Right cardiac atrium (tissue), 5 donors: ENCODE measurements at regions not wholly inside any gene's neighbourhood (a gene's known extent, or its start where the extent isn't known, plus 50 kb on each side); places are given as distances from the start of the nearest gene placed in this dataset.

Experiments
- ATAC-seq, 2 donors: fragments of 200-7000 bp; cut with Tn5 transposase; one replicate each; pipeline versions ENCODE4 v1.8.0 to v1.9.1; 2020; ENCODE audit warnings: moderate library complexity in 2 of 2, mild to moderate bottlenecking in 1 of 2
- DNase-seq, 3 donors: peaks; one replicate each; pipeline ENCODE4 v3.0.0-alpha.2; 2020
- H3K27ac ChIP-seq: one replicate; pipeline ENCODE4 v1.5.1; 2013; ENCODE audit warnings: mild to moderate bottlenecking, low read length, control low read depth, moderate library complexity
- H3K27me3 ChIP-seq: one replicate; pipeline ENCODE4 v1.6.1; 2013; ENCODE audit not compliant: control insufficient read depth, insufficient read depth
- H3K4me1 ChIP-seq: one replicate; pipeline ENCODE4 v1.6.1; 2013; ENCODE audit warnings: low read length; ENCODE audit not compliant: control insufficient read depth, insufficient read depth
- H3K4me3 ChIP-seq: one replicate; pipeline ENCODE4 v1.5.1; 2013; ENCODE audit warnings: low read length, control low read depth
- H3K9me3 ChIP-seq: one replicate; pipeline ENCODE4 v1.6.1; 2013; ENCODE audit warnings: low read length; ENCODE audit not compliant: control insufficient read depth
- WGBS: extraction: QIAGEN DNeasy Blood & Tissue Kit; methylation state at CpG from one replicate; pipeline ENCODE4 v1.1.7; 2013; 5-methylcytosine and 5-hydroxymethylcytosine counted together
- intact Hi-C, 4 donors: fragments of 100-400 bp; cut with DNase I; formaldehyde crosslinking; loops; one replicate each; pipeline versions ENCODE4 v1.11.0 to v1.14.0; 2022 to 2023
- donor health status: healthy with polysubstance abuse.
- donor health status: DM: no; HTN: yes; CAD: no.
- donor health status: DM: no; HTN: no; CAD: no.
- donor health status: DM: no; HTN: yes; CAD: no; lungs with severe emphysema.
- donor health status: DM: yes; HTN: yes; CAD: no.

DNA sequence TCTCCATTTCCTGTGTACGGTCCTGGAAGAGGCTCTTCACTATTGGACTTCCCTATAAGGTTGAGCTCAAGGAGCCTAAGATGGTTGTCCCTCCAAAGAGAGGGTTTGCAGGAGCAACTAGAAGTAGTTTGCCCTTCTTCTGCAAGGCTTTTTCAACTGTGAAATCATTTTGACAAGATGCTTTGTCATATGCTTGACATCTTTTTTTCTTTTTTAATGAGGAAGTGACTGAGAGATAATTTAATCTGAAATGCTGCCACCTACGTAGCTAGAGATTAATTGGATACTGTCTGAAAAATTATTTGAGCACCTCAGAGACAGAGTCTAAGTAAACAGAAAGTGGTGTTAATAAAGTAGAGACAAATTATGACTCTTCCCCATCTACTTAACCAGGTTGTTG lies 97.0 kb downstream of the CHRM3 start:
- WGBS, result 56% methylated on average over 2 of the region's 2 CpGs
- Histone ChIP-seq H3K27me3 (no peaks in the 10 kb centered on the region), H3K4me1 (no peaks in the 10 kb centered on the region), H3K27ac (no peak overlapping the region), H3K4me3 (no peak overlapping the region), H3K9me3 (no peaks in the 10 kb centered on the region)
- DNase-seq, result no peak
- intact Hi-C loops, result no loop called here
- ATAC-seq, result no peak

DNA sequence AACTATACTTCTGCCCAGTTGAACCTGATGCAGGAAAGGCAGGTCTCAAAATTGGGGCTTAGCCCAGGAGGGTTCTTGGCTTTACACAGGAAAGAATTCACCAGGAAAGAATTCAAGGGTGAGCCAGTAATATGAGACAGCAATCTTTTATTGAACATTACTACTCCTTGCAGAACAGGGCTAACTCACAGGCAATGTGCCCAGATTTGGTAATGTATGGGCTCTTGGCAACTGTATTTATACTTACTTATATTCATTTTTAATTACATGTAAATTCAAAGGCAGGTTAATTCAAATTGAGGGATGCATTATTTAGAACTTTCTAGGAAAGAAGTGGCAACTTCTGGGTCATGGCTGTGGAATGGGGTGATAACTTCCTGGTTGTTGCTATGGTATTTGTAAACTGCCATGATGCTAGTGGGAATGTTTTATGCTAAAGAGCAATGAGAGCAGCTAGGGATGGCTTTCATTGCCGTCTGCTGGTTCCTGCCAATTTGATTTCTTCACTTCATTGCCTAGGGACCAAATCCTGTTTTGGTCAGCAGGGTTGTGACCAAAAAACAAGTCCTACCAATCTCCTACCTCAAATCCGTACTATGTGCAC lies 107.5 kb downstream of the CHRM3 start:
- intact Hi-C loops, result no loop called here
- WGBS, result 75% methylated on average over 2 of the region's 2 CpGs
- Histone ChIP-seq H3K27me3 (no peaks in the 10 kb centered on the region), H3K9me3 (no peaks in the 10 kb centered on the region), H3K27ac (no peak overlapping the region), H3K4me3 (no peak overlapping the region), H3K4me1 (no peaks in the 10 kb centered on the region)
- DNase-seq (no peak), ATAC-seq (no peak)

DNA sequence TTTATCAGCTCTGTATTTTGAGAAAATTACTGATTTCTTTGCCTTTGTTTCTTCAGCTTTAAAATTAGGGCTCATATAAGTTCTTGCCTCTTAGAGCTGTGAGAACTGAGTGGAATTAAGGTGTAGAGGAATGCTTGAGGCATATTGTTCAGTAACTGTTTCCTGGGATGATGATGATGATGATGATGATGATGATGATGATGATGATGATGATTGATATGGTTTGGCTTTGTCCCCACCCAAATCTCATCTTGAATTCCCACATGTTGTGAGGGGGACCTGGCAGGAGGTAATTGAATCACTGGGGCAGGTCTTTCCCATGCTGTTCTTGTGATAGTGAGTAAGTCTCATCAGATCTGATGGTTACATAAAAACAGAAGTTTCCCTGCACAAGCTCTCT lies 118.7 kb downstream of the CHRM3 start:
- intact Hi-C loops, result no loop called here
- ATAC-seq (no peak), DNase-seq (no peak)

DNA sequence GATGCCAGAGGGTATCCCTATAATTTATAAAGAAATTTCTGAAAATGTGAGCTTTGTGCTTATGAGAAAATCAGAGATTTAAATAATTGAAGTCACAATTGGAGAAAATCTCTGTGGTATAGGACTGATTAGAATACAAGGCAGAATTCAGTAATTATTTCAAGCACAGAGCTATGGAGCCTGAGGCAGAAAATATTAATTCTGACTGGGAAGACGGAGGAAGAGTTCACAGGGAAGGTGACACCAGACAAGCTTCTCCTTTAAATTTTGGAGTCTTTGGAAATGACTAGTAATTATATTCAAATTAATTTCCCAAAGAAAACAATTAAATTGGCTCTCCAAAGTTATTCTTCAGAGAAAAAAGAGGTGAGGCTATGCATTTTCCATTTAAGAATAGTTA lies 121.5 kb downstream of the CHRM3 start:
- no peak overlapping the region for H3K27ac ChIP-seq
- DNase-seq (no peak), ATAC-seq (no peak)
- H3K27me3 ChIP-seq, result no peaks in the 10 kb centered on the region
- H3K4me3 ChIP-seq, result no peak overlapping the region
- no peaks in the 10 kb centered on the region for H3K4me1 ChIP-seq
- peaks cover 3% of the 10 kb centered on the region for H3K9me3 ChIP-seq
- intact Hi-C loops, result no loop called here
- WGBS, result 81% methylated on average over 1 of the region's 1 CpG

More for the DNA sequence above, 118.7 kb downstream of the CHRM3 start:
- H3K9me3 ChIP-seq, result peaks cover 3% of the 10 kb centered on the region
- no peaks in the 10 kb centered on the region for H3K4me1 ChIP-seq
- no peaks in the 10 kb centered on the region for H3K27me3 ChIP-seq
- H3K4me3 ChIP-seq, result no peak overlapping the region
- H3K27ac ChIP-seq, result no peak overlapping the region

DNA sequence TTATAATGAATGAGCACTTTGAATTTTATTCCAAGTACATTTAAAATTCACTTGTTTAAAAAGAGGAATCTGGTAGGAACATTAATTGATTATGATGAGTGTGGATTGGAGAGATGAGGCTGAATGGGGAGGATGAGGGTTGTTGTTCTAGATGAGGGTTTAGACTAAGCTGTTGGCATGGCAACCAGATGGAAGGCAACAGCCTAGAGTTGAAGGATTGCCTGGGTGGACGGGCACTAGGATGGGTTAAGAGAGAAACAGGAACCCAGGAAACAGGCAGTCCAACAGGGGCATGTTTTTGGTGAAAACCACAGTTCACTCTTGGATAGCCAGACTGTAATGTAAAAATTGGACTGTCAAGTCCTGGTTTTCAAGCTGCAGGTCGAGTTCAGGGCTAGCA lies 125.5 kb downstream of the CHRM3 start:
- 70% methylated on average over 2 of the region's 2 CpGs for WGBS
- DNase-seq (no peak), ATAC-seq (no peak)
- Histone ChIP-seq H3K27me3 (no peaks in the 10 kb centered on the region), H3K4me3 (no peak overlapping the region), H3K27ac (no peak overlapping the region), H3K9me3 (no peaks in the 10 kb centered on the region), H3K4me1 (no peaks in the 10 kb centered on the region)
- intact Hi-C loops, result no loop called here

DNA sequence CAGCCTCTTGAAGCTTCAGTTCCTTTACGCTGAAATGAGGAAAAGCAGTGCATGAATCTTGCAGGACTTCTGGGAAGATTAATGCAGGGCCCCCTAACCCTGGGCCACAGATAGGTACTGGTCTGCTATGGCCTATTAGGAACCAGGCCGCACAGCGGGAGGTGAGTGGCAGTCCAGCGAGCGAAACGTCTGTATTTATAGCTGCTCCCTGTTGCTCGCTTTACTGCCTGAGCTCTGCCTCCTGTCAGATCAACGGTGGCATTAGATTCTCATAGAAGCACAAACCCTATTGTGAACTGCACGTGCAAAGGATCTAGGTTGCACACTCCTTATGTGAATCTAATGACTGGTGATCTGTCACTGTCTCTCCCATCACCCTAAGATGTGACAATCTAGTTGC lies 130.2 kb downstream of the CHRM3 start:
- intact Hi-C loops, result no loop called here
- Histone ChIP-seq H3K4me1 (no peaks in the 10 kb centered on the region), H3K9me3 (no peaks in the 10 kb centered on the region), H3K27me3 (no peaks in the 10 kb centered on the region), H3K4me3 (no peak overlapping the region), H3K27ac (no peak overlapping the region)
- WGBS, result 72% methylated on average over 9 of the region's 9 CpGs
- ATAC-seq (no peak), DNase-seq (no peak)

DNA sequence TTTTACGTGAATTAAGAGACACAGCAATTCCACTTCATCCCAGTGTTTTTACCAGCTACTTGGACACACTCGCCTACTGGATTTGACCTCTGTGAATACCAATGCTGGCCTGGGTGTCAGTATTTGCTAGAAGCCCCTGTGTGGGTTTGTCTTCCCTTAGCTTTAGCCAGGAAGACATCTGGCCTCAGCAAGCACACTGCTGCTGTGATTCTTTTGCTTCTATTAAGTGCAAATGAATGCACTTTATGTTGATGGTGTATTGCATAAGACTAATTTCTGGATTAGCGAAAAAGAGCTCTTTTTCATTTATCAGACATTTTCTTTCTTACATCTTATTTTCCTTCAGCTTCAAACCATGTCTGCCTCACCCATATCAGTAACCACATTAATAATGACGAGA lies 140.0 kb downstream of the CHRM3 start:
- 73% methylated on average over 4 of the region's 4 CpGs for WGBS
- Histone ChIP-seq H3K9me3 (no peaks in the 10 kb centered on the region), H3K4me3 (no peak overlapping the region), H3K4me1 (no peaks in the 10 kb centered on the region), H3K27me3 (no peaks in the 10 kb centered on the region), H3K27ac (no peak overlapping the region)
- intact Hi-C loops, result no loop called here
- DNase-seq (no peak), ATAC-seq (no peak)

DNA sequence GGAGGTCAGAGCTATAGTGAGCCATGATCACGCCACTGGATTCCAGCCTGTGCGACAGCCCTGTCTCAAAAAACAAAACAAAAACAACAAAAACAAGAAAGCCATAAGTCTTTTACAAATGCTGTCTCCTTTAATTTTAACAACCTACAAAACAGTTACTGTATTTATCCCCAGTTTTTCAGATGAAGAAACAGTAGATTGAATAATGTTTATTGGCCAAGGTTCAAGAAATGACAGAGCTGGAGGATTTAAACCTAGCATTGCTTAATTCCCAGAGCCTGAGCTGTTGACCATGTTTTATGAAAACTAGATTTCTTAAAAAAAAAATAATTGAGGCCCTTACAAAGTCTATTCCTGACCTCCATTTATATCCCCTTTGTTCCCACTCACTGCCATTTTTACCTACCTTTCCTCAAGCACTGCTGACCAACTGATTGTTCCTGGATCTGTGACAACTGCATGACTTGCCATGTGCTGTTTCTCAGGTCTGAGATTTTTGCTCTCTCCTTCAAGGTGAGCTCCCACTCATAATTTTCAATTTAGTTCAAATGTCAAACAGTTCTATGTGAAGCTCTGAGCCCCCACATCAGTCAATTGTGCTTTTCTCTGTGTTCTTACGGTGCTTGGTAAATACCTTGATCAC lies 140.8 kb downstream of the CHRM3 start:
- DNase-seq (no peak), ATAC-seq (no peak)
- H3K27ac ChIP-seq, result no peak overlapping the region
- WGBS, result 82% methylated on average over 3 of the region's 3 CpGs
- intact Hi-C loops, result no loop called here
- no peak overlapping the region for H3K4me3 ChIP-seq
- no peaks in the 10 kb centered on the region for H3K27me3 ChIP-seq
- no peaks in the 10 kb centered on the region for H3K9me3 ChIP-seq
- H3K4me1 ChIP-seq, result no peaks in the 10 kb centered on the region

DNA sequence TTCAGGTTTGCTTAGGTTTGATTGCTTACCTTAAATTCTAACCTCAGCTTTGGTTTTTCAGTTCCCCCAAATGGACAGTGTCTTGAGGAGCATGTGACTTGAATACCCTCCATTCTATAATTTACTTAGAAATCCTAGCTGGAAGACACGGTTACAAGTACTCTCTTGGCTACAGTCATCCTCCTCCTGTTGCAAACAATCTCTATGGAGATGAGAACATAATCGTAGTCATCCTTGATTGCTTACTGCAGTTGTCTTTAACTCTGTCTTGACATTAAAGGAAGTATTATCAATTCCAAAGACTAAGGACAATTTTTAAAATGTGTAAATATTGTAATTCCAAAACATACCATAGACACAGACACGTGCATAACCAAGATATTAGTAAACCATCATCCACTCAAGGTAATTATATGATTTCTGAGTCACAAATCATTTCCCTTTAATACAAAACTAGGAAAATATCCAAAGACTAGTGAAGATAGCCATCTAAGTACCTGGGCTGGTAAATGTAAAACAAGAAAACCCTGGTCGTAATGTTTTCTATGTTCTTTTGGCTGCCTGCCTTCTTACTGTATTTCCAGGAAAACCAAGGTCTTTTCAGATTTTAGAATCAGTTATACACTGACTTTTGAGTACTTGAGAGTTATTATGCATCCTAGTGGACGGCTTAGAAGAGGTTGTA lies 149.9 kb downstream of the CHRM3 start:
- H3K4me1 ChIP-seq, result peaks cover 2% of the 10 kb centered on the region
- DNase-seq (no peak), ATAC-seq (no peak)
- 57% methylated on average over 5 of the region's 5 CpGs for WGBS
- H3K4me3 ChIP-seq, result no peak overlapping the region
- no peaks in the 10 kb centered on the region for H3K27me3 ChIP-seq
- H3K9me3 ChIP-seq, result no peaks in the 10 kb centered on the region
- intact Hi-C loops, result no loop called here
- no peak overlapping the region for H3K27ac ChIP-seq

DNA sequence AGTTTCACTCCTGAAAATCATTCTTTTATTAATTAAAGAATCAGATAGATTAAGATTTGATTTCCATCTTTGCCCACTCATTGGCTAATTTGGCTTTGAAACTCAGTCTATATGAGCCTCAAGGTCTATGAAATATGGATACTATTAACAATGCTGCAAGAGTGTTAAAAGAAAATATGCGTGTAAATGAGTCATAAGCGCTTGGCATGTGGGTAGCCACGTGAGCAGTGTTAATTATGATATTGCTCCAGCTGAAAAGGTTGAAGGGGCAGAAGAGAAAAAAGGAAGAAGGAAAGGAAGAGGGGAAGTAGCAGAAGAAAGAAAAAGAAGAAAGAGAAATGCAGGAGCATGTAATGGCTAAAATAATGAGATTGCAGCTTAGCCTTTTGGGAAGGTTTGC lies 151.4 kb downstream of the CHRM3 start:
- H3K4me3 ChIP-seq, result no peak overlapping the region
- intact Hi-C loops, result no loop called here
- H3K27ac ChIP-seq, result no peak overlapping the region
- no peak for ATAC-seq
- peaks cover 2% of the 10 kb centered on the region for H3K4me1 ChIP-seq
- no peak for DNase-seq
- 46% methylated on average over 3 of the region's 3 CpGs for WGBS
- no peaks in the 10 kb centered on the region for H3K9me3 ChIP-seq
- no peaks in the 10 kb centered on the region for H3K27me3 ChIP-seq

DNA sequence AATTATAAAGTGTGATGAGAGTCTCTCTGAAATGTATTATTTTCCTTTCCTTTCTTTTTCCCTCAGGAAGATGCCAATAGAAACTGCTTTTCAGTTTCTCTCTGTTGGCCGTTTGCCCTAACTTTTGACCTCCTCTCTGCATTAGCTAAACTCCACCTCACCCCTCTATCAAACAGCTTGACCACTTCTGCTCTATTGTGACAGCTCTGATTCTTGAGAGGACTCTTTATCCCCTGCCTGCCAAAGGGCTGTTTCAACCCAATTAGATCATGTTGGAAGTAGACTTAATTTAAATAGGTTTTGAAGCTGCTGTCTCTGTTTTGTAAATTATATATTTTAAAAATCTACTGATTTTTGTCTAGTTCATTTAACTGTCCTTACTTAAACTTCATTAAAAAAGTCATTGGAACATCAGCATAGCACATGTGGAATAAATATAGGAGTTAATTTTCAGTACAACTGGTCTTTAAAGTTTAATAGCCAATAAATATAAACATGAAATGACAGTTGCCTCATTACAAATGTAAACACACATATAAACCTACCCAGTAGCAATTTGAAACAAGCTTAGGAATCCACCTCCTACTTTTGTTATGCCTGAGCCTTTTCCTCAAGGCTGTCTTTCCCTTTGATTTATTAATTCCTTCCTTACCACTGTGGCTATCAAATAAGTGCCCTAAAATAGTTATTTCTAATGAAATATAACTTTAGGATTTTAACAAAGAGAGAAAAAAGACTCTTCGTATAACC lies 152.0 kb downstream of the CHRM3 start:
- H3K4me3 ChIP-seq, result no peak overlapping the region
- H3K27me3 ChIP-seq, result no peaks in the 10 kb centered on the region
- ATAC-seq (no peak), DNase-seq (no peak)
- H3K4me1 ChIP-seq, result peaks cover 2% of the 10 kb centered on the region
- WGBS, result 34% methylated on average over 2 of the region's 2 CpGs
- no peak overlapping the region for H3K27ac ChIP-seq
- H3K9me3 ChIP-seq, result no peaks in the 10 kb centered on the region
- intact Hi-C loops, result no loop called here
